Cardiac fibroblast (primary cell): ENCODE measurements at regions not wholly inside any gene's neighbourhood (a gene's known extent, or its start where the extent isn't known, plus 50 kb on each side); places are given as distances from the start of the nearest gene placed in this dataset.

Source experiments
- DNase-seq, 2 donors: peaks; one replicate each; pipeline versions ENCODE4 v3.0.0 to v3.0.0-alpha.2; 2010; ENCODE audit warnings: low read depth in 2 of 2
- H3K4me3 ChIP-seq, 2 donors: replicated peaks in 1 of 2; 1 replicate in 1 of 2; 2 replicates in 1 of 2; pipeline ENCODE4 v1.5.1; 2011; ENCODE audit warnings: low read depth in 2 of 2, low read length in 2 of 2, mild to moderate bottlenecking in 2 of 2, moderate library complexity in 1 of 2
- CTCF ChIP-seq: IDR thresholded peaks from one replicate; pipeline ENCODE4 v1.5.1; 2011; ENCODE audit warnings: low read depth, mild to moderate bottlenecking, low read length, inconsistent platforms

DNA sequence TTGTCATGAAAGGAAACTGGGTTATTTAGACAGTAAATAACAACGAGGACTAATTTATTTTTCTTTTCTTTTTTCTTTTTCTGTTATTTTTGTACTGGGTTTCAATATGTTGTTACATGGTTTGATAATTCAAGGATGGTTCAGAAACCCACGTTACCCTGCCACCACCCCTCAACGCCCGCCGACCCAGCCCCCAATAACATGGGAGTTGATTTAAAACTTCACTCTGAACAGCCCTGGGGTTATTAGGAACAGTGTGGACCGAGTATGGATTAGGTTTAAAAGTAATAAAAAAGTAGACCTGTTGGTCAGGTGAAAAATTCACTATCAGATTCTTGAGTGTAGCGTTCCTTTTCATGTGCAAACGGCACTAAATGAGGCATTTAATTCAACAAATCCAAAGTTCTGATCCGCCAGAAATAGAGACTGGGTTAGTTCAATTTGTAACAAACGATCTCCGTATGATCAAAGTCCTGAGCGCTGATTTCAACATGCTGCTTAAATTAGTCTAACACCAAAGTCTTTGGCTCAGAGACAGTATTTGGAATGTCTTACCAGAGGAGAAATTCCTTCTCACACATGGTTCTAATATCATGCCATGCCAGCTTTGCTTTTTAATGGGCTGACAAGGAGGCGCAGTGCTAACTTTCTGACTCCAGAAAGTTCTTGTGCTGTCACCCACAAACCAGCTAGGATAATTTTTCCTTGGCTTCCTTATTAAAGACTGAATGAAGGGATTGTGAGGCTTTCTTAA, 173.1 kb upstream of the IRX3 start:
- DNase-seq = no peak
- no peak overlapping the region for H3K4me3 ChIP-seq
- TF ChIP-seq CTCF = no peak

GRCh38 chr16:54458923-54459322, 172.3 kb upstream of the IRX3 start:
- no peak for TF ChIP-seq CTCF
- no peak for DNase-seq
- H3K4me3 ChIP-seq = no peak overlapping the region

DNA sequence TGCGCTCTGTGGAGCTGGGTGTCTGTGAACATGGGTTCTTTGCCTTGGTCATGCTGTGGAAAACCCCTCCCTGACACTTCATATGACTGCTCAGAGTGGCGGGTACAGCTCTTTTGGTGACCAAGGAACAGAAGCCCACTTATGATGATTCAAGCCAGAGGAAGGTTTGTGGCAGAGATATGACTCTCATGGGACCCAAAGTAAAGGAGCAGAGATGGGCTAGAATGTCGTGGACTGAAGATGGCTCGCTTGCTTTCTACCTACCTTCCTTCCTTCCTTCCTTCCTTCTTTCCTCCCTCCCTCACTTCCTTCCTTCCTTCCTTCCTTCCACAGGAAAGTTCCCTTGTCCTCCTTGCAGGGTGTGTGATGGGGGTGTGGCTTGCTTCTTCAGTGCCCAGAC, 169.7 kb upstream of the IRX3 start:
- no peak for TF ChIP-seq CTCF
- H3K4me3 ChIP-seq = no peak overlapping the region
- DNase-seq = no peak

DNA sequence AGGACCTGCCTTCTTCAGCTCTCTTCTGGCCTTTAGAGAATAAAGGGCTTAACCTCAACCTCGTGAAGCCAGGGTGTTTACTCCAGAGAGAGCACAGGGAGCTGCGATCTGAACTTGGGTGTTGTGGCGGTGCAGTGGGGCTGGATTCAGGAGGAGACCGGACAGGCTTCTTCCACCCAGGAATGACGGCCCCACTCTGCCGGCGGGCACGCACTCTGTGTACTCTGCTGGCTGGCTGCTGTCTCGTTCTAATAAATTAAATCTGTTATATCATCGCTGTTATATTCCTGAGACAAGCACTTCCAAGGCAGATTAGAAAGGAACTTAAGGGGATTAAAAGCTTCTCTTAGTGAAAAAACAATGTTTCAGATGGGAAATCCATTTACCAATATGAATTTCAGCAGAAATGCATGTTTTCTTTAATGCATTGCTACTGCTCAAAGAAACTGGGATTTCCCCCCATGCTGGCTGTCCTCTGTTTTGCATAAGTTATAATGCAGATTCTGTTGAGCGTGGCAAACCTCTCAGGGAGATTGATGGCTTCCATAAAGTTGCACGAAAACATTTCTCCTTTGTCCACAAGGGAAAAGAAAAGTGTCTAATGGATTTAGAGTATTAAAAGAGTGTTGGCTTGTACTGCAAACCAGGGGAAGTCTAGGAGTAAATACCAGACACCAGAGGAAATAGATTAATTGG, 168.6 kb upstream of the IRX3 start:
- no peak for TF ChIP-seq CTCF
- H3K4me3 ChIP-seq = no peak overlapping the region
- no peak for DNase-seq

DNA sequence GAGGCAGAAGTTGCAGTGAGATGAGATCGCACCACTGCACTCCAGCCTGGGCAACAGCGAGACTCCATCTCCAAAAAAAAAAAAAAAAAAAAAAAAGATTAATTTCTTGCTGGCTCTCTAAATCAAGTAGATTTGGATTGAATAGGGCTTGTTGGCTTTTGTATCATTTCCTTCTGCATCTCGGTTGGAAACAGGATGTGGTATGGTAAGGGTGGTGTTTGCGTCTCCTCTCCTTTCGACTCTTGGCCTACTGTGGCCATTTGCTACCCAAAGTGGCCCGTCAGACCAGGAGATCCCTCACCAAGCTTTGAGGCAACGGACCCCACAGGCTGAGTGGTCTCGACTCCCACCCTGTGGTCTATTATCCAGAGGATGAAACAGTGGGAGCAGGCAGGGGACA, 168.0 kb upstream of the IRX3 start:
- TF ChIP-seq CTCF = no peak
- no peak for DNase-seq

DNA sequence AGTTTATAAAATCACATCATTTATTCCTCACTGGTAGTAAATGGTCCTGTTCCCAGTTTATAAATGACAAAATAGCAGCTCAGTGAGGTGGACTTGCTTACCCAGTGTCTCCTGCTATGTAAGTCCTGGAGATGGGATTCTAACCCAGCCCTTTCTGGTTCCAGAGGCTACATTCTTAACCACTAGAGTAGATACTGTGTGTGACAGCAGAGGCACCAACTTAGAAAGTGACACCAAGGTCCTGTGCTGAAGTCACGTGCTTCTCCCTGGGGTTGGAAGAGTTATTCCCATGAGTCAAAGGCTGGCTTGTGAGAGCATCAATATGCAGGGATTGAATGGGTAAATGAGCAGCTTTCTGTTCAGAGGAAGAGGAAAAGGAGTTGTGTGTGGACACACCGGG, 167.3 kb upstream of the IRX3 start:
- no peak overlapping the region for H3K4me3 ChIP-seq
- no peak for DNase-seq
- no peak for TF ChIP-seq CTCF

More for the DNA sequence above, 168.0 kb upstream of the IRX3 start:
- no peak overlapping the region for H3K4me3 ChIP-seq
